B cell (primary cell): ENCODE measurements at regions not wholly inside any gene's neighbourhood (a gene's known extent, or its start where the extent isn't known, plus 50 kb on each side); places are given as distances from the start of the nearest gene placed in this dataset.
"Not testable (repeated sequence)": the region's sequence is repeated elsewhere in the genome, so short reads cannot be mapped to it uniquely, and the experiment has no call there.

Source experiments
- ATAC-seq: fragments of 200-7000 bp; cut with Tn5 transposase; one replicate; pipeline ENCODE4 v1.10.0; 2021; ENCODE audit warnings: low read depth, mild to moderate bottlenecking, moderate number of reproducible peaks, moderate library complexity
- CTCF ChIA-PET: fragments of 350-600 bp; sonication (Branson Sonifier 250); formaldehyde crosslinking; loops from one replicate; lab custom pipeline; 2021; ENCODE audit warnings: antibody characterized with exemption, inconsistent platforms; lab: Charles Lee
- POLR2A ChIA-PET: fragments of 350-600 bp; sonication (Branson Sonifier 250); formaldehyde crosslinking; loops from one replicate; lab custom pipeline; 2021; ENCODE audit warnings: antibody characterized with exemption; lab: Charles Lee
- DNase-seq: peaks from one replicate; pipeline ENCODE4 v3.0.0; 2013
- H2AFZ ChIP-seq: 2 replicates; pipeline ENCODE4 v1.6.1; 2012; ENCODE audit warnings: mild to moderate bottlenecking, low read depth, low read length; ENCODE audit not compliant: insufficient read depth, poor library complexity, severe bottlenecking
- H3K27ac ChIP-seq, 2 donors: 1 replicate in 1 of 2; 2 replicates in 1 of 2; pipeline ENCODE4 v1.5.1; 2012 to 2013; ENCODE audit warnings: low read length in 2 of 2, mild to moderate bottlenecking in 2 of 2, moderate library complexity in 1 of 2
- H3K27me3 ChIP-seq, 4 experiments: fragments of 200-600 bp in 1 of 4; sonication (generic) in 1 of 4; replicated peaks in 1 of 4; 1 replicate in 2 of 4; 2 replicates in 2 of 4; pipeline versions ENCODE4 v1.6.1 to v1.7.0; 2013 to 2016; ENCODE audit warnings: low read length in 3 of 4, mild to moderate bottlenecking in 2 of 4, mixed read lengths in 1 of 4, moderate library complexity in 1 of 4; ENCODE audit not compliant: insufficient read depth in 4 of 4, control insufficient read depth in 3 of 4; ENCODE audit errors: control extremely low read depth in 1 of 4
- H3K36me3 ChIP-seq, 2 experiments: replicated peaks in 1 of 2; 1 replicate in 1 of 2; 2 replicates in 1 of 2; pipeline versions ENCODE4 v1.6.1 to v1.7.1; 2013; ENCODE audit warnings: low read length in 1 of 2; ENCODE audit not compliant: insufficient read depth in 2 of 2, control insufficient read depth in 1 of 2; ENCODE audit errors: control extremely low read depth in 1 of 2, extremely low read depth in 1 of 2
- H3K4me1 ChIP-seq, 2 donors: fragments of 200-600 bp in 1 of 2; sonication (generic) in 1 of 2; 1 replicate in 1 of 2; 2 replicates in 1 of 2; pipeline versions ENCODE4 v1.5.1 to v1.6.1; 2013 to 2017; ENCODE audit warnings: low read length in 2 of 2; ENCODE audit not compliant: control insufficient read depth in 2 of 2, insufficient read depth in 2 of 2
- H3K4me2 ChIP-seq: replicated peaks from 2 replicates; pipeline ENCODE3; 2012; ENCODE audit warnings: mild to moderate bottlenecking, low read depth, low read length; ENCODE audit not compliant: poor library complexity, severe bottlenecking
- H3K4me3 ChIP-seq, 5 experiments: fragments of 200-600 bp in 1 of 5; sonication (generic) in 1 of 5; 1 replicate in 3 of 5; 2 replicates in 2 of 5; pipeline versions ENCODE4 v1.5.1 to v1.7.0; 2011 to 2016; ENCODE audit warnings: low read length in 4 of 5, mild to moderate bottlenecking in 4 of 5, low read depth in 2 of 5, control low read depth in 1 of 5, moderate library complexity in 1 of 5; ENCODE audit not compliant: insufficient read depth in 1 of 5; ENCODE audit errors: control extremely low read depth in 1 of 5, extremely low read depth in 1 of 5
- H3K79me2 ChIP-seq: fragments of 200-600 bp; sonication (generic); one replicate; pipeline ENCODE4 v1.6.0; 2016; ENCODE audit warnings: low read length; ENCODE audit not compliant: control insufficient read depth, insufficient read depth
- H3K9ac ChIP-seq: fragments of 200-600 bp; sonication (generic); 2 replicates; pipeline ENCODE4 v1.6.1; 2017; ENCODE audit warnings: mild to moderate bottlenecking, low read length, moderate library complexity
- H3K9me3 ChIP-seq, 3 donors: one replicate each; pipeline versions ENCODE4 v1.6.1 to v1.7.1; 2013; ENCODE audit warnings: low read length in 2 of 3; ENCODE audit not compliant: control insufficient read depth in 2 of 3, insufficient read depth in 1 of 3; ENCODE audit errors: control extremely low read depth in 1 of 3
- H4K20me1 ChIP-seq: 2 replicates; pipeline ENCODE4 v1.6.0; 2012; ENCODE audit warnings: mild to moderate bottlenecking, low read length; ENCODE audit not compliant: insufficient read depth, control insufficient read depth, poor library complexity, severe bottlenecking
- H3K27ac Mint-ChIP-seq: one replicate; pipeline ENCODE4 v1.8.0; 2021; ENCODE audit warnings: mixed read lengths
- H3K27me3 Mint-ChIP-seq: one replicate; pipeline ENCODE4 v1.8.0; 2021; ENCODE audit warnings: mixed read lengths
- H3K4me1 Mint-ChIP-seq: one replicate; pipeline ENCODE4 v1.8.0; 2021; ENCODE audit warnings: mixed read lengths
- H3K4me3 Mint-ChIP-seq: one replicate; pipeline ENCODE4 v1.8.0; 2021; ENCODE audit warnings: mixed read lengths
- H3K9me3 Mint-ChIP-seq: one replicate; pipeline ENCODE4 v1.8.0; 2022; ENCODE audit warnings: mixed read lengths; ENCODE audit not compliant: insufficient read depth
- CTCF ChIP-seq: fragments of 200-600 bp; IDR thresholded peaks from one replicate; pipeline ENCODE4 v1.8.0; 2022; ENCODE audit warnings: antibody characterized with exemption, mild to moderate bottlenecking
- EZH2 ChIP-seq: IDR thresholded peaks from 2 replicates; pipeline ENCODE4 v1.6.1; 2012; ENCODE audit warnings: borderline replicate concordance, low read depth, mild to moderate bottlenecking, moderate library complexity, low read length; ENCODE audit not compliant: insufficient read depth, poor library complexity, severe bottlenecking
- WGBS: methylation state at CpG from one replicate; pipeline ENCODE4 v1.1.5; 2013; ENCODE audit warnings: missing lambda C conversion rate; ENCODE audit not compliant: insufficient coverage; 5-methylcytosine and 5-hydroxymethylcytosine counted together
- intact Hi-C: fragments of 100-400 bp; cut with micrococcal nuclease; formaldehyde crosslinking; loops from one replicate; pipeline ENCODE4 v1.10.0; 2022

GRCh38 chr2:129806317-129806716, 173.1 kb upstream of the RAB6C start:
- no peak overlapping the region for H3K4me2 ChIP-seq
- ATAC-seq, result no peak
- no peaks in the 10 kb centered on the region for H3K4me1 ChIP-seq
- H3K27ac ChIP-seq, result no peak overlapping the region
- no peak overlapping the region for H2AFZ ChIP-seq
- H3K4me3 ChIP-seq, result no peak overlapping the region
- intact Hi-C loops, result no loop called here
- no peak overlapping the region for H3K4me3 Mint-ChIP-seq
- H3K36me3 ChIP-seq, result no peaks in the 10 kb centered on the region
- no peaks in the 10 kb centered on the region for H3K9me3 Mint-ChIP-seq
- peaks cover 0 to 3% (median 0%) of the 10 kb centered on the region in 4 experiments for H3K27me3 ChIP-seq
- no peaks in the 10 kb centered on the region for H3K9me3 ChIP-seq
- no peaks in the 10 kb centered on the region for H3K79me2 ChIP-seq
- no peak for DNase-seq
- peaks cover 8% of the 10 kb centered on the region for H3K27me3 Mint-ChIP-seq
- WGBS, result 99% methylated on average over 7 of the region's 8 CpGs
- TF ChIP-seq EZH2 (no peak), CTCF (no peak)
- H3K27ac Mint-ChIP-seq, result no peak overlapping the region
- no peaks in the 10 kb centered on the region for H3K4me1 Mint-ChIP-seq
- ChIA-PET CTCF (no interaction called here), POLR2A (no interaction called here)
- no peak overlapping the region for H3K9ac ChIP-seq
- no peaks in the 10 kb centered on the region for H4K20me1 ChIP-seq

GRCh38 chr2:129806990-129807389, 172.5 kb upstream of the RAB6C start:
- Mint-ChIP-seq H3K9me3 (no peaks in the 10 kb centered on the region), H3K4me1 (peaks cover 3% of the 10 kb centered on the region), H3K27ac (no peak overlapping the region), H3K4me3 (no peak overlapping the region), H3K27me3 (peaks cover 8% of the 10 kb centered on the region)
- Histone ChIP-seq H2AFZ (no peak overlapping the region), H3K9ac (no peak overlapping the region), H3K9me3 (no peaks in the 10 kb centered on the region), H3K79me2 (no peaks in the 10 kb centered on the region), H3K4me2 (no peak overlapping the region), H3K4me1 (peaks cover 2 to 5% of the 10 kb centered on the region in 2 donors), H3K4me3 (no peak overlapping the region), H3K27ac (no peak overlapping the region), H3K36me3 (no peaks in the 10 kb centered on the region), H3K27me3 (peaks cover 0 to 5% (median 0%) of the 10 kb centered on the region in 4 experiments), H4K20me1 (no peaks in the 10 kb centered on the region)
- ChIA-PET CTCF (no interaction called here), POLR2A (no interaction called here)
- TF ChIP-seq CTCF, result no peak
- TF ChIP-seq EZH2, result no peak
- DNase-seq (no peak), ATAC-seq (no peak)
- intact Hi-C loops, result no loop called here
- 96% methylated on average over 4 of the region's 7 CpGs for WGBS

GRCh38 chr2:129807642-129808338, 171.7 kb upstream of the RAB6C start:
- DNase-seq, POLR2A ChIA-PET, H3K4me3 ChIP-seq, H4K20me1 ChIP-seq, H3K4me3 Mint-ChIP-seq, H3K9me3 Mint-ChIP-seq, CTCF ChIA-PET, H3K9me3 ChIP-seq, H3K36me3 ChIP-seq, H2AFZ ChIP-seq, H3K27ac ChIP-seq, H3K27me3 Mint-ChIP-seq, H3K27ac Mint-ChIP-seq, H3K79me2 ChIP-seq, intact Hi-C loops, H3K4me1 Mint-ChIP-seq, H3K9ac ChIP-seq, H3K27me3 ChIP-seq, ATAC-seq, H3K4me2 ChIP-seq: not testable (repeated sequence)
- WGBS, result 95% methylated on average over 7 of the region's 22 CpGs
- H3K4me1 ChIP-seq, result peaks cover 4 to 13% of the 10 kb centered on the region in 2 donors
